H1 (cell line): ENCODE measurements at regions not wholly inside any gene's neighbourhood (a gene's known extent, or its start where the extent isn't known, plus 50 kb on each side); places are given as distances from the start of the nearest gene placed in this dataset.

Experiments used
- CBX8 ChIP-seq: fragments of 300-800, 300-1000 bp; sonication (generic); IDR thresholded peaks from 2 replicates; pipeline ENCODE4 v1.7.1; 2016; ENCODE audit warnings: low read depth, low read length, borderline replicate concordance
- CEBPB ChIP-seq: IDR thresholded peaks from 2 replicates; pipeline ENCODE4 v1.6.1; 2012; ENCODE audit warnings: low read depth, low read length
- CHD7 ChIP-seq: fragments of 300-600 bp; sonication (generic); IDR thresholded peaks from 2 replicates; pipeline ENCODE4 v1.7.1; 2012; ENCODE audit warnings: low read length, moderate library complexity, mild to moderate bottlenecking, inconsistent platforms; ENCODE audit not compliant: insufficient replicate concordance
- CTCF ChIP-seq, 3 experiments: IDR thresholded peaks; 1 replicate in 2 of 3; 2 replicates in 1 of 3; pipeline versions ENCODE4 v1.5.1 to v1.6.1; 2011; ENCODE audit warnings: low read length in 3 of 3, mild to moderate bottlenecking in 3 of 3, inconsistent platforms in 2 of 3, low read depth in 1 of 3, moderate library complexity in 1 of 3; ENCODE audit not compliant: insufficient read depth in 1 of 3; ENCODE audit errors: control extremely low read depth in 1 of 3
- KDM1A ChIP-seq: fragments of 200-600, 300-600 bp; sonication (generic); IDR thresholded peaks from 2 replicates; pipeline ENCODE4 v1.7.1; 2016; ENCODE audit warnings: mild to moderate bottlenecking, low read length, borderline replicate concordance
- MAFK ChIP-seq: IDR thresholded peaks from 2 replicates; pipeline ENCODE4 v1.6.1; 2012; ENCODE audit warnings: low read depth, mild to moderate bottlenecking, improper control_type of control experiment, low read length
- PHF8 ChIP-seq: fragments of 200-600 bp; sonication (generic); conservative IDR thresholded peaks from 2 replicates; pipeline ENCODE4 v1.7.1; 2012; ENCODE audit warnings: low read depth, mild to moderate bottlenecking, inconsistent platforms, low read length, moderate library complexity
- SRF ChIP-seq: IDR thresholded peaks from 2 replicates; pipeline ENCODE4 v1.6.1; 2011; ENCODE audit warnings: mild to moderate bottlenecking, low read depth, low read length, moderate library complexity
- TAF7 ChIP-seq: optimal IDR thresholded peaks from 2 replicates; pipeline ENCODE3; 2011; ENCODE audit warnings: low read depth, mild to moderate bottlenecking, inconsistent platforms, low read length, moderate library complexity, borderline replicate concordance

- TF ChIP-seq CHD7 = no peak
- no peak for TF ChIP-seq CTCF (IDR thresholded peaks at IDR 0.05; ENCODE audit: control extremely low read depth in 1 of 3, insufficient read depth in 1 of 3, low read depth in 1 of 3, low read length in 3 of 3)
- no peak for TF ChIP-seq TAF7
- no peak for TF ChIP-seq CEBPB
- no peak for TF ChIP-seq KDM1A
- TF ChIP-seq PHF8 = no peak
- no peak for TF ChIP-seq CBX8
- no peak for TF ChIP-seq SRF
- no peak for TF ChIP-seq MAFK
These were observed 193.0 kb downstream of the JCAD start (continued) for GRCh38 chr10:29866356-29866755.
